ENCODE measurements at regions not wholly inside any gene's neighbourhood (a gene's known extent, or its start where the extent isn't known, plus 50 kb on each side); places are given as distances from the start of the nearest gene placed in this dataset.

DNA sequence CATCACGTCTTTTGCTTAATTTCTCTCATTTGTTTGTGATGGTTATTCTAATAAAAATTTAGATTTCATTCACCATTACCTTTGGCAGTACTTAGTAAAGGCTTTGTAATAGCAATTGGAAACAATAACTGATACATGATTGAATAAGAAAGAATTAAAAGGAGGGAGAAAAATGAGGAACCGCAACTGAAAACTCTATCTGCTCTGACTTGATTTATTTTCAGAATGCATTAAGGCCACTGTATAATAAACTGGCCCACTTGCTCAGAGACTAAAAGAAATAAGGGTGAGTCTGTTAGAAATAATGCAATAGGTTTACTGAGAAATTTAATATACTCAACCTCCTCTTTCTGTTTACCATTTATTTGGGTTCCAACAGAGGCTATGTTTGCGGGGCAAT, 351.5 kb downstream of the TMA16 start:
- Histone ChIP-seq H3K4me3 (no peak overlapping the region), H3K4me1 (ENCODE audit: low read depth) (no peaks in the 10 kb centered on the region), H3K9me3 (no peaks in the 10 kb centered on the region), H3K36me3 (ENCODE audit: low read depth) (no peaks in the 10 kb centered on the region)
- DNase-seq = no peak
- no peak for ATAC-seq
- intact Hi-C loops (cut with DNase I, micrococcal nuclease) = no loop called here
- TF ChIP-seq, protein P1, sequence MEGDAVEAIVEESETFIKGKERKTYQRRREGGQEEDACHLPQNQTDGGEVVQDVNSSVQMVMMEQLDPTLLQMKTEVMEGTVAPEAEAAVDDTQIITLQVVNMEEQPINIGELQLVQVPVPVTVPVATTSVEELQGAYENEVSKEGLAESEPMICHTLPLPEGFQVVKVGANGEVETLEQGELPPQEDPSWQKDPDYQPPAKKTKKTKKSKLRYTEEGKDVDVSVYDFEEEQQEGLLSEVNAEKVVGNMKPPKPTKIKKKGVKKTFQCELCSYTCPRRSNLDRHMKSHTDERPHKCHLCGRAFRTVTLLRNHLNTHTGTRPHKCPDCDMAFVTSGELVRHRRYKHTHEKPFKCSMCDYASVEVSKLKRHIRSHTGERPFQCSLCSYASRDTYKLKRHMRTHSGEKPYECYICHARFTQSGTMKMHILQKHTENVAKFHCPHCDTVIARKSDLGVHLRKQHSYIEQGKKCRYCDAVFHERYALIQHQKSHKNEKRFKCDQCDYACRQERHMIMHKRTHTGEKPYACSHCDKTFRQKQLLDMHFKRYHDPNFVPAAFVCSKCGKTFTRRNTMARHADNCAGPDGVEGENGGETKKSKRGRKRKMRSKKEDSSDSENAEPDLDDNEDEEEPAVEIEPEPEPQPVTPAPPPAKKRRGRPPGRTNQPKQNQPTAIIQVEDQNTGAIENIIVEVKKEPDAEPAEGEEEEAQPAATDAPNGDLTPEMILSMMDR (IDR thresholded peaks at IDR 0.05) = no peak

DNA sequence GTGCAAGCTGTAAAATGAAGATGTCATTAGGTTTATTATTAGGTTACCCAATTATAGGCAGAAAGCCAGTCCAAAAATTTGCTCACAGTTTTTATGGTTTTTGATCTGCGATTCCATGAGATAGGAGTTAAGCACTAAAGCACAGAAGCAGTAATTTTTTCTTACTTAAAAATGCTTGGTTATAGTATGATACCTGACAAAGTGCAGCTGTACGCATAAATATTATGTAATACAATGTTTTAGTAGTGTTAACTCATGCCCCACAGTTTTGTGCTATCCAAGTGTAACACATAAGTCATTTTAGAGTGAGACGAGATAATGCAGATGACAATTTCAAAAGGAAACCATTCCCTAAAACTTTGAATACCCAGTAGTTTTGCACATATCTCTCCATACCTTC, 357.8 kb downstream of the TMA16 start:
- DNase-seq = no peak
- intact Hi-C loops (cut with DNase I, micrococcal nuclease) = no loop called here
- Histone ChIP-seq H3K4me3 (no peak overlapping the region), H3K4me1 (ENCODE audit: low read depth) (no peaks in the 10 kb centered on the region), H3K36me3 (ENCODE audit: low read depth) (no peaks in the 10 kb centered on the region), H3K9me3 (no peaks in the 10 kb centered on the region)
- no peak for ATAC-seq
- TF ChIP-seq, protein P1 (IDR thresholded peaks at IDR 0.05) = no peak

DNA sequence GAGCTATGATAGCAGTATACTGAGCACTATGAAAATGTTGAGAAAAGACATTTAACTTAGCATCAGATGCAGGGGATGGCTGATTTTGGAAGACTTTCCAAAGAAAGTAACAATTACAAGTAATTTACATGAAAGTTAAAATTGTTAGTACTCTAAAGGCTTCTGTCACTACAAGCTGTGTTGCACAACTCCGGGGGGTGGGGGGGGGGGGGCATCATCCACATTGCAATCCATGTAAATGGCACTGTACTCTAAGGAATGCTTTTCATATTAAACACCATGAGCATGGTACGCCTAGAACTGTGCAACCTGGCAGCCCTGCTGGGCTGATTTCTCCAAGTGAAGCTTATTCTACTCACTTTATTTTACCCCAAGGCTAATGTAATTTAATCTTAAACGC, 363.4 kb downstream of the TMA16 start:
- intact Hi-C loops (cut with DNase I, micrococcal nuclease) = no loop called here
- TF ChIP-seq, protein P1 (IDR thresholded peaks at IDR 0.05) = no peak

DNA sequence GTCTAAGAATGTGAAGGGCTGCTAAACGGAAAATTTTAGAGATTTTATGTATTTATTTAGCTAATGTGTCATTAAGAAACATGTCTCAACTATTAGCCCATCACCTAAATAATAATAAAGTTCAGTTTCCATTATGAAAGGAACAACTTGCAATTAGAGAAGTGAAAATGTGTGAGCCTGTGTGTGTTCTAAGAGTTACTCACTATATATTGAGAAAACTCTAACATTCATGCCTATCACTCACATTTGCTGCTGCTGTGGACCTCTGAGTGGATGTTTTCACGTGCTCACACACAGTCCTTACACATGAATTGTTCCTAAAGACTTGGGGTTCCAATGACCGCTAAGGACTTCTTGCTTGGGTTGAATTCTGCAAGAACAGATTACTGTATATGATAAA, 364.0 kb downstream of the TMA16 start:
- intact Hi-C loops (cut with DNase I, micrococcal nuclease) = no loop called here
- H3K4me1 ChIP-seq (ENCODE audit: low read depth) = no peaks in the 10 kb centered on the region
- ATAC-seq (no peak), DNase-seq (no peak)
- TF ChIP-seq, protein P1 (IDR thresholded peaks at IDR 0.05) = no peak
- no peaks in the 10 kb centered on the region for H3K36me3 ChIP-seq (ENCODE audit: low read depth)
- no peak overlapping the region for H3K4me3 ChIP-seq
- no peaks in the 10 kb centered on the region for H3K9me3 ChIP-seq

More for the DNA sequence above, 363.4 kb downstream of the TMA16 start:
- Histone ChIP-seq H3K4me1 (ENCODE audit: low read depth) (no peaks in the 10 kb centered on the region), H3K4me3 (no peak overlapping the region), H3K9me3 (no peaks in the 10 kb centered on the region), H3K36me3 (ENCODE audit: low read depth) (no peaks in the 10 kb centered on the region)
- ATAC-seq (no peak), DNase-seq (no peak)

DNA sequence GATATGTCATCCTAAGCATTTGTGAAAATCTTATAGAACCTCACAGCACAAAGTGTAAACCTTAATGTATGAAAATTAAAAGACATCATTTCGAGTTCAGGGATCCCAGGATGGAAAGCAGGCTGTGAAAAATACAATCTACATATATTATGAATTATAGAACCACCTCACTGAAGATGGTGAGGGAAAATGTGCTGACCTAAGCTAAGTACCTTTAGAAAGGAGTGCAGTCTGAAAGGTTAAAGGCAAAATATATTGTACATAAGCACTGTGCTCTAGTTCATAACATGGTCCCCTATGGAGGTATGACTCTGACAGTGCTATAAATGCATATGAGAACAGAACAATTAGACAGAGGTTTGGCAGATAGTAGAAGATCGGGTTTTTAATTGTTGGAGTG, 368.6 kb downstream of the TMA16 start:
- no peak for ATAC-seq
- no peak overlapping the region for H3K4me3 ChIP-seq

More for the DNA sequence above, 368.6 kb downstream of the TMA16 start:
- intact Hi-C loops (cut with DNase I, micrococcal nuclease) = no loop called here
- H3K9me3 ChIP-seq = no peaks in the 10 kb centered on the region
- H3K4me1 ChIP-seq (ENCODE audit: low read depth) = no peaks in the 10 kb centered on the region
- H3K36me3 ChIP-seq (ENCODE audit: low read depth) = no peaks in the 10 kb centered on the region
- DNase-seq = no peak
- TF ChIP-seq, protein P1 (IDR thresholded peaks at IDR 0.05) = no peak
